ENCODE measurements at regions not wholly inside any gene's neighbourhood (a gene's known extent, or its start where the extent isn't known, plus 50 kb on each side); places are given as distances from the start of the nearest gene placed in this dataset. TPM values are rescaled to one million over a fixed set of nuclear protein-coding genes. Genes with fewer than 3 reads are reported as not detected.

GRCh38 chr3:44184319-44184953, 57.2 kb upstream of the TOPAZ1 start:
- ChIA-PET CTCF (no interaction called here), POLR2A (no interaction called here)
- H3K4me3 ChIP-seq (ENCODE audit: low read depth, low read length), result no peak overlapping the region
- no peaks in the 10 kb centered on the region for H3K27me3 ChIP-seq (ENCODE audit: control insufficient read depth, insufficient read depth, low read length)
- no peak for DNase-seq (ENCODE audit: low read depth, low spot score)
- H3K9me3 ChIP-seq (ENCODE audit: control insufficient read depth, insufficient read depth, low read length), result no peaks in the 10 kb centered on the region
- TF ChIP-seq CTCF (IDR thresholded peaks at IDR 0.05; ENCODE audit: low read depth, low read length), result no peak
- no peak overlapping the region for H3K27ac ChIP-seq (ENCODE audit: low read depth, low read length)

- no peak for DNase-seq (ENCODE audit: low read depth, low spot score)
- ChIA-PET POLR2A (no interaction called here), CTCF (no interaction called here)
- no peak for TF ChIP-seq CTCF (IDR thresholded peaks at IDR 0.05; ENCODE audit: low read depth, low read length)
- H3K27ac ChIP-seq (ENCODE audit: low read depth, low read length), result no peak overlapping the region
- H3K9me3 ChIP-seq (ENCODE audit: control insufficient read depth, insufficient read depth, low read length), result no peaks in the 10 kb centered on the region
- H3K4me3 ChIP-seq (ENCODE audit: low read depth, low read length), result no peak overlapping the region
- H3K27me3 ChIP-seq (ENCODE audit: control insufficient read depth, insufficient read depth, low read length), result no peaks in the 10 kb centered on the region
These were observed 56.2 kb upstream of the TOPAZ1 start for GRCh38 chr3:44185396-44185915.

GRCh38 chr3:44186111-44186672, 55.5 kb upstream of the TOPAZ1 start:
- Histone ChIP-seq H3K4me3 (ENCODE audit: low read depth, low read length) (no peak overlapping the region), H3K9me3 (ENCODE audit: control insufficient read depth, insufficient read depth, low read length) (no peaks in the 10 kb centered on the region), H3K27ac (ENCODE audit: low read depth, low read length) (no peak overlapping the region), H3K27me3 (ENCODE audit: control insufficient read depth, insufficient read depth, low read length) (no peaks in the 10 kb centered on the region)
- DNase-seq (ENCODE audit: low read depth, low spot score), result no peak
- ChIA-PET CTCF (no interaction called here), POLR2A (no interaction called here)
- TF ChIP-seq CTCF (IDR thresholded peaks at IDR 0.05; ENCODE audit: low read depth, low read length), result no peak

GRCh38 chr3:44186712-44187111, 55.0 kb upstream of the TOPAZ1 start:
- CTCF ChIA-PET, result no interaction called here
- DNase-seq (ENCODE audit: low read depth, low spot score), result no peak
- no peak overlapping the region for H3K4me3 ChIP-seq (ENCODE audit: low read depth, low read length)
- H3K27me3 ChIP-seq (ENCODE audit: control insufficient read depth, insufficient read depth, low read length), result no peaks in the 10 kb centered on the region
- no peak overlapping the region for H3K27ac ChIP-seq (ENCODE audit: low read depth, low read length)
- no peak for TF ChIP-seq CTCF (IDR thresholded peaks at IDR 0.05; ENCODE audit: low read depth, low read length)
- POLR2A ChIA-PET, result no interaction called here
- no peaks in the 10 kb centered on the region for H3K9me3 ChIP-seq (ENCODE audit: control insufficient read depth, insufficient read depth, low read length)

Small RNA genes lying in the stretch of these regions (small RNA-seq; reads per million reads assigned to genes)
- gene MIR138-1 (ENCODE audit: insufficient read length, low read depth), result 118 reads per million, percentile 89 among the genes with 10 or more reads in this experiment
- not detected for gene RNU6-367P (ENCODE audit: insufficient read length, low read depth)

All from AG04450 (cell line).